ENCODE measurements at regions not wholly inside any gene's neighbourhood (a gene's known extent, or its start where the extent isn't known, plus 50 kb on each side); places are given as distances from the start of the nearest gene placed in this dataset.

DNA sequence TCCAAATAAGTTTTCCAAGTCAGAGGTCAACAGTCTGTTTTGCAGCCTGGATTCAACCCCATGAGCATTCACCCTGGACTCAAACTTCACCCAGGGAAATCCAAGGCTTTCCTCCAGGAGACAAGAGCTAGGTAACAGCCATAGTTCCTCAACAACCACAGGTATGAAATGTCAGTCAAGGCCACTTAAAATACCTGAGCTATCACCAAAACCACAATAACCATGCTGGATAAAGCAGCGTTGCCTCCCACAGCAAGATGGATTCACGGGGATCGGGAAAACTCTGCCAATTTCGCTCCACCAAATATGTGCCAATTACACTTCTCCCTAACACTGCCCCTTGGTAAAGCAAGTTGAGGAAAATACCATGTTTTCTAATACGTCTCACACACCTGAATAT lies 444.1 kb upstream of the KLF6 start:
- H3K27ac ChIP-seq (ENCODE audit: control insufficient read depth, insufficient read depth, low read length) = no peak overlapping the region
- DNase-seq (ENCODE audit: low read depth, low spot score) = no peak
- no peaks in the 10 kb centered on the region for H3K36me3 ChIP-seq (ENCODE audit: control insufficient read depth in 2 of 2, extremely low read depth in 1 of 2, insufficient read depth in 2 of 2, low read length in 2 of 2)
- H3K9me1 ChIP-seq (ENCODE audit: control insufficient read depth, extremely low read depth, insufficient read depth, low read length) = no peaks in the 10 kb centered on the region
- no peaks in the 10 kb centered on the region for H4K20me1 ChIP-seq (ENCODE audit: control insufficient read depth, extremely low read depth, insufficient read depth, low read length)
- H3K4me3 ChIP-seq (ENCODE audit: control insufficient read depth in 2 of 3, extremely low read depth in 1 of 3, insufficient read depth in 2 of 3, low read depth in 1 of 3, low read length in 3 of 3) = no peak overlapping the region
- H3K4me2 ChIP-seq (ENCODE audit: control insufficient read depth, extremely low read depth, insufficient read depth, low read depth, low read length) = no peak overlapping the region
- dilution Hi-C loops (cut with MboI; ENCODE audit: extremely low pct_ligation_motif_present, low sequenced_read_pairs) = no loop called here
- H3K9me3 ChIP-seq (ENCODE audit: control insufficient read depth, low read depth, low read length) = no peaks in the 10 kb centered on the region
- peak; percentile 29 for FAIRE-seq
- peaks cover 11% of the 10 kb centered on the region for H3K4me1 ChIP-seq (ENCODE audit: control insufficient read depth, extremely low read depth, insufficient read depth, low read length)
- no peaks in the 10 kb centered on the region for H3K79me2 ChIP-seq (ENCODE audit: control insufficient read depth, insufficient read depth, low read length)
- H2AFZ ChIP-seq (ENCODE audit: control insufficient read depth, low read length) = no peak overlapping the region
- no peak for TF ChIP-seq EZH2 (IDR thresholded peaks at IDR 0.05; ENCODE audit: low read length)
- TF ChIP-seq, protein P1, sequence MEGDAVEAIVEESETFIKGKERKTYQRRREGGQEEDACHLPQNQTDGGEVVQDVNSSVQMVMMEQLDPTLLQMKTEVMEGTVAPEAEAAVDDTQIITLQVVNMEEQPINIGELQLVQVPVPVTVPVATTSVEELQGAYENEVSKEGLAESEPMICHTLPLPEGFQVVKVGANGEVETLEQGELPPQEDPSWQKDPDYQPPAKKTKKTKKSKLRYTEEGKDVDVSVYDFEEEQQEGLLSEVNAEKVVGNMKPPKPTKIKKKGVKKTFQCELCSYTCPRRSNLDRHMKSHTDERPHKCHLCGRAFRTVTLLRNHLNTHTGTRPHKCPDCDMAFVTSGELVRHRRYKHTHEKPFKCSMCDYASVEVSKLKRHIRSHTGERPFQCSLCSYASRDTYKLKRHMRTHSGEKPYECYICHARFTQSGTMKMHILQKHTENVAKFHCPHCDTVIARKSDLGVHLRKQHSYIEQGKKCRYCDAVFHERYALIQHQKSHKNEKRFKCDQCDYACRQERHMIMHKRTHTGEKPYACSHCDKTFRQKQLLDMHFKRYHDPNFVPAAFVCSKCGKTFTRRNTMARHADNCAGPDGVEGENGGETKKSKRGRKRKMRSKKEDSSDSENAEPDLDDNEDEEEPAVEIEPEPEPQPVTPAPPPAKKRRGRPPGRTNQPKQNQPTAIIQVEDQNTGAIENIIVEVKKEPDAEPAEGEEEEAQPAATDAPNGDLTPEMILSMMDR (optimal IDR thresholded peaks at IDR 0.05 in 1 of 3, IDR thresholded peaks at IDR 0.05 in 1 of 3, conservative IDR thresholded peaks at IDR 0.05 in 1 of 3; ENCODE audit: extremely low read depth in 1 of 3, insufficient read depth in 2 of 3, low read length in 3 of 3) = no peak
- no peaks in the 10 kb centered on the region for H3K27me3 ChIP-seq (ENCODE audit: control insufficient read depth, extremely low read depth, insufficient read depth, low read length)
- no peak overlapping the region for H3K9ac ChIP-seq (ENCODE audit: control insufficient read depth, extremely low read depth, insufficient read depth, low read length)

GRCh38 chr10:4227586-4227985 lies 442.6 kb upstream of the KLF6 start:
- peaks cover 11% of the 10 kb centered on the region for H3K4me1 ChIP-seq (ENCODE audit: control insufficient read depth, extremely low read depth, insufficient read depth, low read length)
- FAIRE-seq = no peak
- H3K4me2 ChIP-seq (ENCODE audit: control insufficient read depth, extremely low read depth, insufficient read depth, low read depth, low read length) = no peak overlapping the region
- dilution Hi-C loops (cut with MboI; ENCODE audit: extremely low pct_ligation_motif_present, low sequenced_read_pairs) = no loop called here
- no peak for TF ChIP-seq EZH2 (IDR thresholded peaks at IDR 0.05; ENCODE audit: low read length)
- TF ChIP-seq, protein P1 (optimal IDR thresholded peaks at IDR 0.05 in 1 of 3, IDR thresholded peaks at IDR 0.05 in 1 of 3, conservative IDR thresholded peaks at IDR 0.05 in 1 of 3; ENCODE audit: extremely low read depth in 1 of 3, insufficient read depth in 2 of 3, low read length in 3 of 3) = no peak
- H2AFZ ChIP-seq (ENCODE audit: control insufficient read depth, low read length) = no peak overlapping the region
- no peak overlapping the region for H3K4me3 ChIP-seq (ENCODE audit: control insufficient read depth in 2 of 3, extremely low read depth in 1 of 3, insufficient read depth in 2 of 3, low read depth in 1 of 3, low read length in 3 of 3)
- no peaks in the 10 kb centered on the region for H3K36me3 ChIP-seq (ENCODE audit: control insufficient read depth in 2 of 2, extremely low read depth in 1 of 2, insufficient read depth in 2 of 2, low read length in 2 of 2)
- no peaks in the 10 kb centered on the region for H3K27me3 ChIP-seq (ENCODE audit: control insufficient read depth, extremely low read depth, insufficient read depth, low read length)
- no peak overlapping the region for H3K9ac ChIP-seq (ENCODE audit: control insufficient read depth, extremely low read depth, insufficient read depth, low read length)
- H3K79me2 ChIP-seq (ENCODE audit: control insufficient read depth, insufficient read depth, low read length) = no peaks in the 10 kb centered on the region
- no peak for DNase-seq (ENCODE audit: low read depth, low spot score)
- H4K20me1 ChIP-seq (ENCODE audit: control insufficient read depth, extremely low read depth, insufficient read depth, low read length) = no peaks in the 10 kb centered on the region
- no peaks in the 10 kb centered on the region for H3K9me1 ChIP-seq (ENCODE audit: control insufficient read depth, extremely low read depth, insufficient read depth, low read length)
- no peak overlapping the region for H3K27ac ChIP-seq (ENCODE audit: control insufficient read depth, insufficient read depth, low read length)
- no peaks in the 10 kb centered on the region for H3K9me3 ChIP-seq (ENCODE audit: control insufficient read depth, low read depth, low read length)

All from keratinocyte (primary cell).